MG63 (cell line): ENCODE measurements at regions not wholly inside any gene's neighbourhood (a gene's known extent, or its start where the extent isn't known, plus 50 kb on each side); places are given as distances from the start of the nearest gene placed in this dataset.
"Not testable (repeated sequence)": the region's sequence is repeated elsewhere in the genome, so short reads cannot be mapped to it uniquely, and the experiment has no call there.

Source experiments
- DNase-seq: peaks from one replicate; pipeline ENCODE4 v3.0.0-alpha.2; 2020
- H3K27me3 ChIP-seq: fragments of 250-450 bp; sonication (Bioruptor Pico); 2 replicates; pipeline ENCODE4 v1.5.1; 2020; ENCODE audit warnings: mild to moderate bottlenecking, moderate library complexity
- H3K36me3 ChIP-seq: fragments of 250-450 bp; sonication (Bioruptor Pico); 2 replicates; pipeline ENCODE4 v1.5.1; 2020; ENCODE audit warnings: mild to moderate bottlenecking, moderate library complexity
- H3K4me3 ChIP-seq: fragments of 250-450 bp; sonication (Bioruptor Pico); 2 replicates; pipeline ENCODE4 v1.5.1; 2020; ENCODE audit warnings: mild to moderate bottlenecking, moderate library complexity
- H3K9me3 ChIP-seq: fragments of 250-450 bp; sonication (Bioruptor Pico); 2 replicates; pipeline ENCODE4 v1.5.1; 2020; ENCODE audit warnings: mild to moderate bottlenecking, moderate library complexity

DNA sequence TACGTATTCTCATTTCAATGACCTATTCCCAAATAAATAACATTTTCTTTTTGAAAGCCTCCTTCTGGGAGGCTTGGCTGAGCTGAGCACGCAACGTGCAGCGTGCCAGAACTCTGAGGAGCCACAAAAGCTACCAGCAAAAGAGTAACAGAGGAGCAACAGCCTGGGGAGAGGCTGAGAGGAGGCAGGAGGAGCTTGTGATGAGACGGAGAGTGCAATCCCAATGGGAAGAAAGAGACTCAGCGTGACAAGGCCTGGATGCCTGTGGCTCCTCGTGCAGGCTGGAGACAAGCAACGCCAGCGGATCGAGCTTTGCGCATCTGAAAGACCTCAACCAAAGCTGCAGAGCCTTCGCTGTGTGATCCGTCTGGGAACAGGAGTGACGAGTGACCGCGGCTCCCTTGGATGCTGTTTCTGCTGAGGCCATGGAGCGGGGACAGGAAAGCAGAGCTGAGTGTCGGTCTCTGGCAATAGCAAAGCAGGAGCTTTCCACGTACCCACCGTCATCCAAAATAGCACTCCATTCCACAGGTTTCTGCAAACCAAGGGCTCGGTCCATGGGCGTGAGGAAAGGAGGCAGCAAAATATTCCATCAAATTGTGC is 171.7 kb upstream of the PFKP start:
- no peaks in the 10 kb centered on the region for H3K9me3 ChIP-seq
- no peaks in the 10 kb centered on the region for H3K36me3 ChIP-seq
- H3K4me3 ChIP-seq = no peak overlapping the region
- no peak for DNase-seq
- H3K27me3 ChIP-seq = no peaks in the 10 kb centered on the region

DNA sequence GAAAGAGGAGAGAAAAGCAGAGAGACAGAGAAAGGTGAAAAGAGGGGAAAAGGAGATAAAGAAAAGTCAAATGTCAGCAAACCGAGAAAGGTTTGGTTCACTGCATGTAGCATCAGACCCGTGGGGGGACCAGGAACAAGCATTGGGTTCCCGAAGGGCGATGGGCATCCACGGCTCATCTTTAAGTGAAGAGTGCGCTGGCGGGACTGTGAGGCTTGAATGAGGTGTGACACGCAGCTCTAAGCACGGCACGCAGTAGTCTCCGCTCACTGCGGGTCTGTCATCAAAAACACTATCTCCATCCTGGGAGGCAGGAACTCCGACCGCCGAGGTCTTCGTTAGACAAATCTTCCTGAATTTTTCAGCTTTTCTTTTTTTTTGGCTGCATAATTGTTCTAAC is 173.4 kb upstream of the PFKP start:
- DNase-seq = no peak
- H3K4me3 ChIP-seq = no peak overlapping the region
- no peaks in the 10 kb centered on the region for H3K36me3 ChIP-seq

DNA sequence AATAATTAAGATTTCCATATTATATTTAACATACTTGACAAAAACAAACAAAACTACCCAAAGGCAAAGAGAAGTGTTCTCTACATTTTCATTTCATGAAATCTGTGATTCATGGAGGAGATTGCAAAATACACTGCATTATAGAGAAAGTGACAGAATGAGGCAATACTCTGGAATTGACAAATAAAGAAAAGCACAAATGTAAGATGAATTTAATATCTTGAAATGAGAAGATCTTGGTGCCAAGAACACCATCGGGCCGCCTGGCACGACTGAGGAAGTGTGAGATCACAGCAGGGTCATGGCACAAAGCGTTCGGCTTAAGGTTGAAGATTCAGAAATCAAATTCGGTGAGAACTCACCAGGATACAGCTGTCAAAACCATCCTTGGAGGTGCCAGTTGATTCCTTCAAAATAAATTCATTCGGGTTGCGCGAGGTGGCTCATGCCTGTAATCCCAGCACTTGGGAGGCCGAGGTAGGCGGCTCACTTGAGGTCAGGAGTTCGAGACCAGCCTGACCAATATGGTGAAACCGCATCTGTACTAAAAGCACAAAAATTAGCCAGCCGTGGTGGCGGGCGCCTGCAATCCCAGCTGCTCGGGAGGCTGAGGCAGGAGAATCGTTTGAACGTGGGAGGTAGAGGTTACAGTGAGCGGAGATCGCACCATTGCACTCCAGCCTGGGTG is 174.0 kb upstream of the PFKP start:
- no peaks in the 10 kb centered on the region for H3K36me3 ChIP-seq
- no peaks in the 10 kb centered on the region for H3K9me3 ChIP-seq
- no peak overlapping the region for H3K4me3 ChIP-seq
- DNase-seq = no peak
- H3K27me3 ChIP-seq = no peaks in the 10 kb centered on the region

More for the DNA sequence above, 173.4 kb upstream of the PFKP start:
- no peaks in the 10 kb centered on the region for H3K9me3 ChIP-seq
- H3K27me3 ChIP-seq = no peaks in the 10 kb centered on the region

DNA sequence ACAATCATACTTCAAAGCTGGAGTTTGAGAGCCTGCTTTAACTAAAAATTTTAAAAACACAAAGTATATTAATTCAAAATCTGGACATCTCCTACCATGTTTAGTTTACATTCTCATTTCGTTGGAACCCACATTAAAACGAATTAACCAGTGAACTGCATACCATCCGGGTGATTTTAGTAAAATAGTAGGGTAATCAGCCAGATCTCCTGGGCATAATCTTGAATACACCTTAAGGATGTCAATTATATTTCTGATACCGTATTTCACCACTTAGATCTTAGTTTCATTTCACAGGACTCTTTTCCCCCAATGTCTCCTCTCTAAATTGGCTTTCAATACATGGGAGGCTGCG is 175.6 kb upstream of the PFKP start:
- Histone ChIP-seq H3K36me3 (no peaks in the 10 kb centered on the region), H3K4me3 (no peak overlapping the region), H3K27me3 (no peaks in the 10 kb centered on the region), H3K9me3 (no peaks in the 10 kb centered on the region)
- DNase-seq = no peak

DNA sequence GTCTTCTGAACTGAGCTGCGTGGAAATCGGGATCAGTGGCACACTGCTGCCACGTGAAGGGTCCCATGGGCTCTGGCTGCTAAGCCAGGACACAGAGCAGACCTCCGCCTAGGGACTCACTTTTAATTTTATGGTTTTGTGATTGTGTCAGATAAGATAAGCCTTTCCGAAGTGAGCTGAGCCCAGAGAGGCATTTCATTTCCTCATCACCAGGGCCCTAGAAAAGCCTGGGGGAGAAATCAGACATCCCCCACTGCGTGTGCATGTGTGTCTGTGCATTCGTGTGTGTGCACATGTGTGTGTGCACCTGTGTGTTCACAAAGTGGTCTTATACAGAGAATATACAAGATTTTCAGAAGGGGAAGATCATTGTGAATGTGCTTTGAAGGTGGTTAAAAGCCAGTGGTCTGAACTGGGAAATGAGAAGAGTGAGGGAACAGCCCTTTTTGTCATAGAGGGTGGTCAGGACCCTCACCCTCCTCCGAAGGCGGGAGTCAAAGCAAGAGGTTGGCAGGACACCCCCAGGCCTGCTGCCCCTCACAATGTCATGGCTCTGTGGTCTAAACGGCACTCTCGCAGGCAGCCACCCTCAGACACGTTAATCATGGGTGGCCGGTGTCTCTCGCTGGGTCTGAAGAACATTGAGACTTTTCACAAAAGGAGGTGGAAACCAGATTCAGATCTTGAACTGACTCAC is 176.1 kb upstream of the PFKP start:
- H3K27me3 ChIP-seq = no peaks in the 10 kb centered on the region
- DNase-seq = no peak
- no peaks in the 10 kb centered on the region for H3K9me3 ChIP-seq
- no peak overlapping the region for H3K4me3 ChIP-seq
- H3K36me3 ChIP-seq = no peaks in the 10 kb centered on the region

DNA sequence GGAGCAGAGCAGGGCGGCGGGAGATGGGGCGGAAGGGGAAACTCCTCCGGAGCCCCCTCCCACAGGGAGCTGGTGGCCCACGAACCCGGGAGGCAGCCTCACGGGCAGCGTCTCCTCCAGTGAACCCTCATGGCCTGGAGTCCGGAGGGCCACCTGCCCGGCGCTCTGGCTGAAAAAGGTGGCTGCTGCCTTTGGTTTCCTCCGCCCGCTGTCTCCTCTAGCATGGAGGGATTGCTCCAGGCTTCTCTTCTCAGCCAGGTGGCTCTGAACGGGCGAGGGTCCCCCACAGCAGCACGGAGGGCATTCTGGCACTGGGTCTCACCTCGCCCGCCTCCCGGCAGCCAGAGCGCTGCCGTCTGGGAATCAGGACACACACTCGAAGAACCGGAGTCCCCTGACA is 177.3 kb upstream of the PFKP start:
- H3K36me3 ChIP-seq = no peaks in the 10 kb centered on the region
- no peak overlapping the region for H3K4me3 ChIP-seq
- H3K27me3 ChIP-seq = no peaks in the 10 kb centered on the region
- no peaks in the 10 kb centered on the region for H3K9me3 ChIP-seq
- DNase-seq = no peak

DNA sequence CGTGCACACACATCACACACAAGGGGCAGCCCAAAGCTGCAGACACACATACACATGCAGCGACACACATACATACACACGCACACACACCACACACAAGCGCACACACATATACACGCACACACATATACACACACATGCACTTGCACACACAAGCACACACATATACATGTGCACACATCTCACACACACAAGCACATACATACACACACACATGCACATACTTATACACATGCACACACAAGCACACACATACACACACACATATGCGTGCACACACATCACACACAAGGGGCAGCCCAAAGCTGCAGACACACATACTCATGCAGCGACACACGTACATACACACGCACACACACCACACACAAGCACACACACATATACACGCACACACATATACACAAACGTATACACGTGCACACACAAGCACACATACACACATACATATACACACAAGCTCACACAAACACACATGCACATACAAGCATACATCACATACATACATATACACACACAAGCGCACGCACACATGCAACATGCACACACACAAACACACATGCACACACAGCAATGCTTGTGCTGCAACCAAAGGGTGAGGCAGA is 178.8 kb upstream of the PFKP start:
- no peaks in the 10 kb centered on the region for H3K27me3 ChIP-seq
- H3K36me3 ChIP-seq = no peaks in the 10 kb centered on the region
- H3K9me3 ChIP-seq = no peaks in the 10 kb centered on the region
- no peak for DNase-seq
- no peak overlapping the region for H3K4me3 ChIP-seq

DNA sequence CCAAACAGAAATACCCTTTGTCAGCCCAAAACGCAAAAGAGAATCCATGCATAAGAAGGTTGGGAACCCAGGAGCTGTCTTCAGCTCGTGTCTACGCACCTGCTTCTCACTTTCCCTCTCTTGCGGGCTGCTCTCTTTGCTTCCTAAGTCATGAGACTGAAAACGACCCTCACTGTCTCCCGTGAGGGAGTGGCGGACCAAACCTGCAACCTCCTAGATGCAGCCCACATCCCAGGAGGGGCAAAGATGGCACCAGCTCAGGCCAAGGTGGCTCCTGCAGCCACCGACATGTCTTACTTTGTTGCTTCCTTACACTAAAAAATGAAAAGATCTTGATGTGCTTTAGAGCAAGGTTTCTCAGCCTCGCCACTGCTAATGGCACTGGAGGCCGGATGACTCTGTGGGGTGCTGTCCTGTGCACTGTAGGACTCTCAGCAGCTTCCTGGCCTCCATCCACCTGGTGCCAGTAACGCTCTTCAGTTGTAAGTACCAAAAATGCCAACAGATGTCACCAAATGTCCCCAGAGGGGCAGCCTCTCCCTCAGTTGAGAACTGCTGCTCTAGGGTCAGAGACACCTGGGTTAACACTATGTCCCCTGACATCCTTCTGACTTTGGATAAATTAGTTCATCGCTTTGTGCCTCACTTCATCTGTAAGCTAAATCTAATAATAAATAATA is 179.8 kb upstream of the PFKP start:
- H3K4me3 ChIP-seq = no peak overlapping the region
- no peaks in the 10 kb centered on the region for H3K36me3 ChIP-seq
- no peaks in the 10 kb centered on the region; the same call in 1 of the 2 replicates for H3K27me3 ChIP-seq
- DNase-seq = no peak
- H3K9me3 ChIP-seq = no peaks in the 10 kb centered on the region

DNA sequence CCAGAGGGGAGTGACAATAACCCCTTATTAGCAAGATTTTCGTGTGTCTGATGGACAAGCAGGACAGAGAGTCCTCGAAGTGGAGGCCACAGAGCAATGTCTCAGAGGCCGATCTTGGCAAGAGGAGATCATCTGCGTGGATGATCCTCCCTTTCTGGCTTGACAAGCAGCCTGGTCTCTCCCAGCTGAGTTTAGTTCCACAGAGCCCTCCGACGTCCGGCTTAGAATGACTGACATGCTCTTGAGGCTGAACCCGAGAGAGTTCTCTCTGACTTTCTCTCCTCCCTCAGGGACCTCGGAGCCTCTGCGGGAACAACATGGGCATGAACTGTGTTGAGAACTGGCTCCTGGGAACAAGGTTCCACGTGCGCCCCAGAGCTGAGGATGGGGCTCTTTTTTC is 180.7 kb upstream of the PFKP start:
- no peaks in the 10 kb centered on the region for H3K9me3 ChIP-seq
- DNase-seq = no peak
- no peaks in the 10 kb centered on the region for H3K36me3 ChIP-seq
- H3K4me3 ChIP-seq = no peak overlapping the region
- no peaks in the 10 kb centered on the region; the same call in 1 of the 2 replicates for H3K27me3 ChIP-seq

DNA sequence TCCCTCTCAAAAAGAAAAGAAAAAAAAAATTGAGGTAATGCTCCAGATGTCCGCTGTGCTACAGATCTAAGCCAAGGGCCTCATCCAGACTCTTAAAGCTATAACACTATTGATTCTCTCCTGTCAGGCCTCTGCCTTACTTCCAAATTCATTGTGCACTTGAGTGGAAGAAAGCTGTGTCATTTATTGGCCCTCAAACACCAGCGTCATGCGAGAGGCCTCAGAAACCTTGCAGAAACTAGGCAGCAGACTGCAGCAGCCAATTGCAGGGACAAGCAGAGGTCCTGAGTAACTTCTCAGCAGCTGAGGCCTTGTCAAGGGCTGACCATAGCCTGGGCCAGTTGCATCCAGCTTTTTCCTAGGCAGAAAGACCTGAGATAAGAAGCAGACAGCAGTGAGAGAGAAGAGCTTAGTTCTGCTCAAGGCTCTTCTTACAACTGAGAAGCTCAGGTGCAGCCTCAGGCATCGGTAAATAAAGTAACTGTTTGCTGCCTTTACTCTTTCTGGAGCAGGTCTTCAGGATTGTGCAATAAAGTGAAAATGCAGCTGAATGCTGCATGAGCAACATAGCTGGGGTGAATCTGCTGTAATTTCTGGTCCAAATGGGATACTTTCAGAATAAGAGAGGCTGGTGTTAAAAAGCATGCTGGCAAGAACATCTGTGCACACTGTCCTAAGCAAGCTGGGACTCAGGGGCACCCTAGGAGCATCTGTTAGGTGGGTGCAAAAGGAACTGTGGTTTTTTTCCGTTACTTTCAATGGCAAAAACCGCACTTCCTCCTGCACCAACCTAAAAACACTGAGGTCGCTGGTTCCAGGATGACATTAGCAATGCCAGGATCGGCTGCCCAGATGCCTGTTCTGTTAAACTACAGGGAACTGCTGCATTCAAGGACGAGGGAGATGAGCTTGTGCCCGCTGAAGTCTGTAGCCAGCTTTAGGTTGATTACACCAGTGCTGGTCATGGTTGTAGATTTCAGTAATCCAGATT is 181.8 kb upstream of the PFKP start:
- Histone ChIP-seq H3K27me3 (no peaks in the 10 kb centered on the region; the same call in 1 of the 2 replicates), H3K9me3 (no peaks in the 10 kb centered on the region), H3K36me3 (no peaks in the 10 kb centered on the region), H3K4me3 (no peak overlapping the region)
- DNase-seq = no peak

DNA sequence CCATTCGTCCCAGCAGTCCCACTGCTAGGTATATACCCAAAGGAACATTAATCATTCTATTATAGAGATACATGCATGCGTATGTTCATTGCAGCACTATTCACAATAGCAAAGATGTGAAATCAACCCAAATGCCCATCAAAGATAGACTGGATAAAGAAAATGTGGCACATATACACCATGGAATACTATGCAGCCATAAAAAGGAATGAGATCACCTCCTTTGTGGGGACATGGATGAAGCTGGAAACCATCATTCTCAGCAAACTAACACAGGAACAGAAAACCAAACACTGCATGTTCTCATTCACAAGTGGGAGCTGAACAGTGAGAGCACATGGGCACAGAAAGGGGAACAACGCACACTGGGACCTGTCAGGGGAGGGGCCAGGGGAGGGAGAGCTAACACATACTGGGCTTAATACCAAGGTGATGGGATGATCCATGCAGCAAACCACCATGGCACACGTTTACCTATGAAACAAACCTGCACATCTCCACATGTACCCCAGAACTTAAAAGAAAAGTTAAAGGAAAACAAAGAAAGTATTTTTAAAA is 183.3 kb upstream of the PFKP start:
- not testable (repeated sequence) for H3K27me3 ChIP-seq, H3K9me3 ChIP-seq, DNase-seq, H3K4me3 ChIP-seq, H3K36me3 ChIP-seq

DNA sequence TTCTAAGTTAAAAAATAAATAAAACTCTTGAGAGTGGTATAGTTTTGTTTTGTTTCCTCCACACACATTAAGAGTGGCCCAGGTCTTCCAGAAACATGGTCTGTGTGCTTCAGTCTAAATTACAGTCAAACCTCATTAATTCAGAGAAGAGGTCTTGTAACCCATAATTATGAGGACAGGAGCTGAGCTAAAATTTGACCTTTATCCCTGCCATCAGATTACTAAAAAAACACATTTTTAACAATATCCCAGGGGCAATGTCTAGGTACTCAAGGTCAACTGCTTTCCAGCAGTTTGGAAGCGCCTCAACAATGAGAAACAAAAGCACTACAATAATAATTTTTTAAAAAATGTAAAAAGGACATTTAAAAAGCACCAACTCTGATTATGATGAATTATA is 184.1 kb upstream of the PFKP start:
- no peak overlapping the region for H3K4me3 ChIP-seq
- no peak for DNase-seq
- no peaks in the 10 kb centered on the region; the same call in 1 of the 2 replicates for H3K27me3 ChIP-seq
- no peaks in the 10 kb centered on the region for H3K9me3 ChIP-seq
- no peaks in the 10 kb centered on the region for H3K36me3 ChIP-seq

DNA sequence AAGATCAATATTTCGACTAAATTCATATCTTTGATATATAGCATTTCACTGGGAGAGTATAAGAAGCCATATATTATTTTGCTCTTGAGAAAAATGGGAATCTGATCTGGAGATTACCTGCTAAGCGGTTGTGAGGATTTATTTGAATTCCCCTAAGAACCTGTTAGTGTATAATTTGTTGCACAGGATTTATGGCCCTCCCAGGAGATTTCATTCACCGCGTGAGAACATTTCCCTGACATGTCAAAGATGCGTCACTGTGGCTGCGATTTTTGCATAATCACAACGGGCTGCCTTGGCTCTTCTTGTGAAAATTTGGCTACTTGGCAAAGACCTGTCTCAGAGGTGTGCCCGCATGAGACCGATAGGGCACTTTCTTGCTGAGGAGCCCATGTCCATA is 184.7 kb upstream of the PFKP start:
- no peaks in the 10 kb centered on the region for H3K9me3 ChIP-seq

DNA sequence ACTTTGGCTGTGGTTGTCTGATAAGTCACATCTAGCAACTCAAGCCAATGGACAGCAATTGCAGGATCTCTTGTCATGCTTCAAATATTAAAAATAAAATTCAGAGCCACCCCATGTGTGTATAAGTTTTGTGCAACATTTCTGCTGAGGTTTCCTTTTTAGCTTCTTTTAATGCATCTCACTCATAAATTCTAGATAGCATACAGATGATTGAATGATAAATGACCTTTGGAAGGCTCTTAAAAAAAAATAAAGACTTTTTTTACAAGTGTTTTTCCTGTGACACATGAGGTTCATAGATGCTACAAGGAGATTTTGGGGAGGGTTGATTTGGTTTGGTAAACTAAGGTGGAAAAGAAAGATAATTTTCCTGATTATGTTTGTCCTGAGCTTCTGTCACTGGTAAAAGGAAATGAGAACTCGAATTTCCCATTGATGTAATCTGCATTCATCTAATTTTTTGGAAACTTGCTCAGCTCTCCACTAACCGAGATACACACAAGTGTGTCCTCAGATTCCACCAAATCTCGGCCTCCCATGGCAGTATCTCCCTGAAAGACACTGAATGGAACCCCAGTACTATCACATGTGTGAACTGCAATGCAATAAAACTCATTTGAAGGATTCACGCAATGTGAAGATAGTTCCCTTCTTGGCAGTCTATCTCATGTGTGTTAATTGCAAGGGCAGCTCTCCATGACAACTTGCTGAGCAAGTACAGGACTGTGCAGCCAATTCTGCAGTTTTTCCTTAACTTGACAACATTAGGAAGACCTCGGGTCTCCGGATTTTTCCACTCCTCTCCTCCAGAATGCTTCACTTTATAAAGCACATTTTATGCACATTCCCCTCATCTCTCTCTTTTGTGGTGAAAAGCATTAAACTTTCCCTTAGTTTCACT is 185.4 kb upstream of the PFKP start:
- DNase-seq = no peak
- Histone ChIP-seq H3K4me3 (no peak overlapping the region), H3K36me3 (no peaks in the 10 kb centered on the region), H3K9me3 (no peaks in the 10 kb centered on the region), H3K27me3 (peaks cover 6% of the 10 kb centered on the region; the same call in 1 of the 2 replicates)

More for the DNA sequence above, 184.7 kb upstream of the PFKP start:
- DNase-seq = no peak
- no peaks in the 10 kb centered on the region; the same call in 1 of the 2 replicates for H3K27me3 ChIP-seq
- no peaks in the 10 kb centered on the region for H3K36me3 ChIP-seq
- no peak overlapping the region for H3K4me3 ChIP-seq

DNA sequence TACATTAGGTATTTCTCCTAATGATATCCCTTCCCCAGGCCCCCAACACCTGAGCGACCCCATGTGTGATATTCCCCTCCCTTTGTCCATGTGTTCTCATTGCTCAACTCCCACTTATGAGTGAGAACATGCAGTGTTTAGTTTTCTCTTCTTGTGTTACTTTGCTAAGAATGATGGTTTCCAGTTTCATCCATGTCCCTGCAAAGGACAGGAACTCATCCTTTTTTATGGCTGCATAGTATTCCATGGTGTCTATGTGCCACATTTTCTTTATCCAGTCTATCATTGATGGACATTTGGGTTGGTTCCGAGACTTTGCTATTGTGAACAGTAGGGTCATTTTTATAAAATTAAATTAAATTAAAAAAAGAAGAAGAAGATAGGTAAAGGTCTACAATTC is 187.3 kb upstream of the PFKP start:
- not testable (repeated sequence) for H3K27me3 ChIP-seq, H3K4me3 ChIP-seq, H3K9me3 ChIP-seq, DNase-seq, H3K36me3 ChIP-seq
